ENCODE measurements at regions not wholly inside any gene's neighbourhood (a gene's known extent, or its start where the extent isn't known, plus 50 kb on each side); places are given as distances from the start of the nearest gene placed in this dataset.

- no peaks in the 10 kb centered on the region for H3F3A ChIP-seq (ENCODE audit: insufficient read depth, low read length, poor library complexity, severe bottlenecking)
- no peak overlapping the region for H3K27ac ChIP-seq (ENCODE audit: low read length)
- H3K9me2 ChIP-seq (ENCODE audit: insufficient read depth, low read length) = no peaks in the 10 kb centered on the region
These were observed 358.4 kb downstream of the TMEM38B start for GRCh38 chr9:106052735-106053134.

DNA sequence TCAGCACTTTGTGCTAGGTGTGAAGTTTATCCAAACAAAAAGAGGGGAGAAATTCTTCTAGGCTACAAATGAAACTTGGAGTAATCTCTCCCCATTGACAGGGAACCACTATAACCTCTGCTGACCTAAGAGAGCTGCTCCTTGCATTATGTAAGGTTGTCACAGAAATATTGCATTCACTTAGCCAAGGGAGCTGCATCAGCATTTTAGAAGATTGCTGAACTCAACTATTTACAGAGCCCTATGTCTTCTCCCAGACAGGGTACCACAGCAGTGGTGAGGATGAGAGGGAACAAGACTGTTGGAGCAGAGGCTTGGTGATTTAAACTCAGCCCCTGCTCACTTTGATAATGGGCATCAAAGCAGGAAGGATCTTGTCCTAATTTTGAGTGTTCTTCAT is 362.0 kb downstream of the TMEM38B start:
- Histone ChIP-seq H3F3A (ENCODE audit: insufficient read depth, low read length, poor library complexity, severe bottlenecking) (no peaks in the 10 kb centered on the region), H3K9me3 (ENCODE audit: low read length) (peaks cover 4% of the 10 kb centered on the region), H3K9ac (ENCODE audit: low read length) (no peak overlapping the region), H3K4me3 (ENCODE audit: low read length) (no peak overlapping the region), H3K4me2 (ENCODE audit: low read length) (no peak overlapping the region), H3K36me3 (ENCODE audit: insufficient read depth, low read length) (no peaks in the 10 kb centered on the region), H4K20me1 (ENCODE audit: insufficient read depth) (no peaks in the 10 kb centered on the region), H3K27me3 (ENCODE audit: insufficient read depth, low read depth, low read length) (no peaks in the 10 kb centered on the region), H3K79me2 (replicated peaks; ENCODE audit: insufficient read depth, low read length) (no peaks in the 10 kb centered on the region), H2AFZ (ENCODE audit: low read depth, low read length) (no peak overlapping the region), H3K27ac (ENCODE audit: low read length) (no peak overlapping the region), H3K9me2 (ENCODE audit: insufficient read depth, low read length) (no peaks in the 10 kb centered on the region)
- TF ChIP-seq MXI1 (conservative IDR thresholded peaks at IDR 0.05; ENCODE audit: poor library complexity, severe bottlenecking) (no peak), SMC3 (conservative IDR thresholded peaks at IDR 0.05; ENCODE audit: poor library complexity) (no peak), CTCF (IDR thresholded peaks at IDR 0.05; ENCODE audit: poor library complexity, severe bottlenecking) (no peak), EZH2 (IDR thresholded peaks at IDR 0.05; ENCODE audit: borderline replicate concordance, insufficient read depth, low read length, poor library complexity, severe bottlenecking) (no peak), POLR2AphosphoS5 (IDR thresholded peaks at IDR 0.05) (no peak), EP300 (conservative IDR thresholded peaks at IDR 0.05; ENCODE audit: poor library complexity, severe bottlenecking) (no peak), TAF1 (IDR thresholded peaks at IDR 0.05; ENCODE audit: low read depth) (no peak), RAD21 (conservative IDR thresholded peaks at IDR 0.05) (no peak)
- TF ChIP-seq, protein P1, sequence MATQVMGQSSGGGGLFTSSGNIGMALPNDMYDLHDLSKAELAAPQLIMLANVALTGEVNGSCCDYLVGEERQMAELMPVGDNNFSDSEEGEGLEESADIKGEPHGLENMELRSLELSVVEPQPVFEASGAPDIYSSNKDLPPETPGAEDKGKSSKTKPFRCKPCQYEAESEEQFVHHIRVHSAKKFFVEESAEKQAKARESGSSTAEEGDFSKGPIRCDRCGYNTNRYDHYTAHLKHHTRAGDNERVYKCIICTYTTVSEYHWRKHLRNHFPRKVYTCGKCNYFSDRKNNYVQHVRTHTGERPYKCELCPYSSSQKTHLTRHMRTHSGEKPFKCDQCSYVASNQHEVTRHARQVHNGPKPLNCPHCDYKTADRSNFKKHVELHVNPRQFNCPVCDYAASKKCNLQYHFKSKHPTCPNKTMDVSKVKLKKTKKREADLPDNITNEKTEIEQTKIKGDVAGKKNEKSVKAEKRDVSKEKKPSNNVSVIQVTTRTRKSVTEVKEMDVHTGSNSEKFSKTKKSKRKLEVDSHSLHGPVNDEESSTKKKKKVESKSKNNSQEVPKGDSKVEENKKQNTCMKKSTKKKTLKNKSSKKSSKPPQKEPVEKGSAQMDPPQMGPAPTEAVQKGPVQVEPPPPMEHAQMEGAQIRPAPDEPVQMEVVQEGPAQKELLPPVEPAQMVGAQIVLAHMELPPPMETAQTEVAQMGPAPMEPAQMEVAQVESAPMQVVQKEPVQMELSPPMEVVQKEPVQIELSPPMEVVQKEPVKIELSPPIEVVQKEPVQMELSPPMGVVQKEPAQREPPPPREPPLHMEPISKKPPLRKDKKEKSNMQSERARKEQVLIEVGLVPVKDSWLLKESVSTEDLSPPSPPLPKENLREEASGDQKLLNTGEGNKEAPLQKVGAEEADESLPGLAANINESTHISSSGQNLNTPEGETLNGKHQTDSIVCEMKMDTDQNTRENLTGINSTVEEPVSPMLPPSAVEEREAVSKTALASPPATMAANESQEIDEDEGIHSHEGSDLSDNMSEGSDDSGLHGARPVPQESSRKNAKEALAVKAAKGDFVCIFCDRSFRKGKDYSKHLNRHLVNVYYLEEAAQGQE (IDR thresholded peaks at IDR 0.05; ENCODE audit: borderline replicate concordance) = no peak

More at GRCh38 chr9:106052735-106053134, 358.4 kb downstream of the TMEM38B start:
- Histone ChIP-seq H2AFZ (ENCODE audit: low read depth, low read length) (no peak overlapping the region), H3K9me3 (ENCODE audit: low read length) (no peaks in the 10 kb centered on the region), H3K9ac (ENCODE audit: low read length) (no peak overlapping the region), H3K4me3 (ENCODE audit: low read length) (no peak overlapping the region), H3K79me2 (replicated peaks; ENCODE audit: insufficient read depth, low read length) (no peaks in the 10 kb centered on the region), H3K4me2 (ENCODE audit: low read length) (no peak overlapping the region), H4K20me1 (ENCODE audit: insufficient read depth) (no peaks in the 10 kb centered on the region), H3K36me3 (ENCODE audit: insufficient read depth, low read length) (no peaks in the 10 kb centered on the region), H3K27me3 (ENCODE audit: insufficient read depth, low read depth, low read length) (no peaks in the 10 kb centered on the region)
- TF ChIP-seq POLR2AphosphoS5 (IDR thresholded peaks at IDR 0.05) (no peak), MXI1 (conservative IDR thresholded peaks at IDR 0.05; ENCODE audit: poor library complexity, severe bottlenecking) (no peak), TAF1 (IDR thresholded peaks at IDR 0.05; ENCODE audit: low read depth) (no peak), EP300 (conservative IDR thresholded peaks at IDR 0.05; ENCODE audit: poor library complexity, severe bottlenecking) (no peak), EZH2 (IDR thresholded peaks at IDR 0.05; ENCODE audit: borderline replicate concordance, insufficient read depth, low read length, poor library complexity, severe bottlenecking) (no peak), RAD21 (conservative IDR thresholded peaks at IDR 0.05) (no peak), CTCF (IDR thresholded peaks at IDR 0.05; ENCODE audit: poor library complexity, severe bottlenecking) (no peak), SMC3 (conservative IDR thresholded peaks at IDR 0.05; ENCODE audit: poor library complexity) (no peak)
- TF ChIP-seq, protein P1 (IDR thresholded peaks at IDR 0.05; ENCODE audit: borderline replicate concordance) = no peak

Data from neural cell (in vitro differentiated cells).